Left ventricle myocardium inferior (tissue), 1 donor: ENCODE measurements at regions not wholly inside any gene's neighbourhood (a gene's known extent, or its start where the extent isn't known, plus 50 kb on each side); places are given as distances from the start of the nearest gene placed in this dataset.

Experiments used
- DNase-seq: peaks from one replicate; pipeline ENCODE4 v3.0.0-alpha.2; 2020
- H3K27ac ChIP-seq: fragments of 200-600 bp; replicated peaks from 2 replicates; pipeline ENCODE4 v1.8.0; 2021
- H3K27me3 ChIP-seq: fragments of 200-600 bp; 2 replicates; pipeline ENCODE4 v1.8.0; 2021; ENCODE audit warnings: low read depth
- H3K36me3 ChIP-seq: fragments of 200-600 bp; 2 replicates; pipeline ENCODE4 v1.8.0; 2021
- H3K4me1 ChIP-seq: fragments of 200-600 bp; 2 replicates; pipeline ENCODE4 v1.8.0; 2021
- H3K4me3 ChIP-seq: fragments of 200-600 bp; 2 replicates; pipeline ENCODE4 v1.8.0; 2021; ENCODE audit warnings: mild to moderate bottlenecking, moderate library complexity
- H3K9me3 ChIP-seq: fragments of 200-600 bp; replicated peaks from 2 replicates; pipeline ENCODE4 v1.8.0; 2021
- CTCF ChIP-seq: fragments of 200-600 bp; IDR thresholded peaks from 2 replicates; pipeline ENCODE4 v1.8.0; 2021; ENCODE audit warnings: antibody characterized with exemption, mild to moderate bottlenecking, borderline replicate concordance
- intact Hi-C: fragments of 100-400 bp; cut with micrococcal nuclease; formaldehyde crosslinking; loops from one replicate; pipeline ENCODE4 v1.11.0; 2022
- donor health status: DM: no; HTN: yes; CAD: no; lungs with severe emphysema.

- H3K27me3 ChIP-seq, result peaks cover 11% of the 10 kb centered on the region
- no peaks in the 10 kb centered on the region for H3K4me1 ChIP-seq
- no peak overlapping the region for H3K4me3 ChIP-seq
- no peak for DNase-seq
- no peak overlapping the region for H3K27ac ChIP-seq
- no peaks in the 10 kb centered on the region for H3K9me3 ChIP-seq
- TF ChIP-seq CTCF, result no peak
- H3K36me3 ChIP-seq, result no peaks in the 10 kb centered on the region
- intact Hi-C loops, result no loop called here
These were observed 186.2 kb upstream of the FAM3C start for GRCh38 chr7:121582258-121582657.

- Histone ChIP-seq H3K9me3 (no peaks in the 10 kb centered on the region), H3K4me3 (no peak overlapping the region), H3K36me3 (no peaks in the 10 kb centered on the region), H3K27me3 (peaks cover 11% of the 10 kb centered on the region), H3K4me1 (no peaks in the 10 kb centered on the region), H3K27ac (no peak overlapping the region)
- no peak for DNase-seq
- no peak for TF ChIP-seq CTCF
- intact Hi-C loops, result no loop called here
These were observed 183.5 kb upstream of the FAM3C start for GRCh38 chr7:121579639-121580038.

GRCh38 chr7:121578669-121579068, 182.6 kb upstream of the FAM3C start:
- intact Hi-C loops, result no loop called here
- H3K4me1 ChIP-seq, result no peaks in the 10 kb centered on the region

GRCh38 chr7:121576148-121576917, 180.2 kb upstream of the FAM3C start:
- H3K36me3 ChIP-seq, result no peaks in the 10 kb centered on the region
- intact Hi-C loops, result no loop called here
- H3K4me1 ChIP-seq, result no peaks in the 10 kb centered on the region
- TF ChIP-seq CTCF, result no peak
- DNase-seq, result no peak
- no peaks in the 10 kb centered on the region for H3K27me3 ChIP-seq
- H3K27ac ChIP-seq, result no peak overlapping the region
- H3K9me3 ChIP-seq, result no peaks in the 10 kb centered on the region
- no peak overlapping the region for H3K4me3 ChIP-seq

More at GRCh38 chr7:121578669-121579068, 182.6 kb upstream of the FAM3C start:
- DNase-seq, result no peak
- Histone ChIP-seq H3K27me3 (peaks cover 2% of the 10 kb centered on the region), H3K36me3 (no peaks in the 10 kb centered on the region), H3K4me3 (no peak overlapping the region), H3K9me3 (no peaks in the 10 kb centered on the region), H3K27ac (no peak overlapping the region)
- TF ChIP-seq CTCF, result no peak

- DNase-seq, result no peak
- no peak overlapping the region for H3K27ac ChIP-seq
- no peaks in the 10 kb centered on the region for H3K4me1 ChIP-seq
- H3K4me3 ChIP-seq, result no peak overlapping the region
- no peaks in the 10 kb centered on the region for H3K36me3 ChIP-seq
- intact Hi-C loops, result no loop called here
- no peaks in the 10 kb centered on the region for H3K27me3 ChIP-seq
- no peak for TF ChIP-seq CTCF
- H3K9me3 ChIP-seq, result no peaks in the 10 kb centered on the region
These were observed 179.2 kb upstream of the FAM3C start for GRCh38 chr7:121575194-121575765.
